ENCODE measurements at regions not wholly inside any gene's neighbourhood (a gene's known extent, or its start where the extent isn't known, plus 50 kb on each side); places are given as distances from the start of the nearest gene placed in this dataset.

DNA sequence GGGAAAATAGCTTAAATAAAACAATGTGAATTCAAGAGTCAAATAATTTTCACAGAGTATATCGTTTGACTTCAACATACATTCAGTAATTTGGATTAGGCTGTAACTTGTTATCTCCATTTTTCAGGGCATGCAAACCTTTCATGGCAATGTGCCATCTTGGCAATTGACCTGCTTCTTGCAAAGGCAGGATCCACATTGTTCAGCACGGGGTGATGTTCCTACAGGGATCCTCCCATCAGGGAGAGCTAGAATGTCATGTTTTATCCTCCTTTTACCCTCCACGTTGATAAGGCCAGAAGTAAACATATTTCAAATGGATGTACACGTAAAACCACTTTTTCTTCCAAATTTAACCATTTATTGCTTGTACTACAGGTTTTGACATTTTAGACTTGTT is 314.4 kb downstream of the GALC start:
- TF ChIP-seq CTCF (conservative IDR thresholded peaks at IDR 0.05; ENCODE audit: low read depth, low read length), result no peak
- H3K36me3 ChIP-seq (ENCODE audit: insufficient read depth), result no peaks in the 10 kb centered on the region
- H3K4me3 ChIP-seq (IDR thresholded peaks at IDR 0.05; ENCODE audit: insufficient read depth, low read depth, low read length), result no peak overlapping the region
- no peaks in the 10 kb centered on the region for H3K4me1 ChIP-seq (ENCODE audit: low read depth, poor library complexity, severe bottlenecking)
- H3K4me2 ChIP-seq, result no peak overlapping the region
- no peaks in the 10 kb centered on the region for H3K79me2 ChIP-seq (ENCODE audit: insufficient read depth, low read depth)
- H3K27ac ChIP-seq, result no peak overlapping the region
- H3K27me3 ChIP-seq (ENCODE audit: insufficient read depth, low read depth), result no peaks in the 10 kb centered on the region
- no peak overlapping the region for H3K9ac ChIP-seq
- no peak overlapping the region for H2AFZ ChIP-seq (ENCODE audit: low read depth)
- no peaks in the 10 kb centered on the region for H4K20me1 ChIP-seq (ENCODE audit: insufficient read depth)

DNA sequence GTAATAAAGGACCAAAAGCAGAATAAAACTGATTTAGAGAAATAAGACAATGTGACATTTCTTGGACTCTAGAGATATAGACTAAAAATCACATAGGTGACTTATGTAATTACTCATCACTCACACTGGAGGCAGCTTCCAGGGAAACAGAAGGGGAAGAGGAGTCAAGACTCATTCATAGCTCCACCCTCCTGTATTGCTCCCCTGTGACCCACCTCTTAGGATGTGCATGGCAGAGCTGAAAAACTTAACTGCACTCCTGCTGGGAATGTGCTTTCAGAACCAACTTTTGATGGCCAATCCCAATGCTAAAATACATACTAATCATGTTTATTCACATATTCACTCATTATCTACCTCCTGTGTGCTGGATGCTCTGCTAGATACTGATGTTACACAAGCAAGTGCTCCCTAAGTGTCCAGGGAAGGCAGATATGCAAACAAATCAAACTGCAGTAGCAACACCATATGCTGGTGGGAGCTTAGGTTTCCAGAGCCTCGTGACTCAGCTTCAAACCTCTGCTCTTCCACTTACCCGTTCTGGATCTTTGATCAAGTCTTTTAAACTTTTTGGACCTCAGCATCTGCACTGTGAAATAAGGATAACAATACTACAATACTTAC is 316.1 kb downstream of the GALC start:
- Histone ChIP-seq H2AFZ (ENCODE audit: low read depth) (no peak overlapping the region), H3K27me3 (ENCODE audit: insufficient read depth, low read depth) (no peaks in the 10 kb centered on the region), H3K4me1 (ENCODE audit: low read depth, poor library complexity, severe bottlenecking) (no peaks in the 10 kb centered on the region), H3K27ac (no peak overlapping the region), H3K4me3 (IDR thresholded peaks at IDR 0.05; ENCODE audit: insufficient read depth, low read depth, low read length) (no peak overlapping the region), H4K20me1 (ENCODE audit: insufficient read depth) (no peaks in the 10 kb centered on the region), H3K4me2 (no peak overlapping the region), H3K79me2 (ENCODE audit: insufficient read depth, low read depth) (no peaks in the 10 kb centered on the region), H3K9ac (no peak overlapping the region), H3K36me3 (ENCODE audit: insufficient read depth) (no peaks in the 10 kb centered on the region)
- TF ChIP-seq CTCF (conservative IDR thresholded peaks at IDR 0.05; ENCODE audit: low read depth, low read length), result no peak

DNA sequence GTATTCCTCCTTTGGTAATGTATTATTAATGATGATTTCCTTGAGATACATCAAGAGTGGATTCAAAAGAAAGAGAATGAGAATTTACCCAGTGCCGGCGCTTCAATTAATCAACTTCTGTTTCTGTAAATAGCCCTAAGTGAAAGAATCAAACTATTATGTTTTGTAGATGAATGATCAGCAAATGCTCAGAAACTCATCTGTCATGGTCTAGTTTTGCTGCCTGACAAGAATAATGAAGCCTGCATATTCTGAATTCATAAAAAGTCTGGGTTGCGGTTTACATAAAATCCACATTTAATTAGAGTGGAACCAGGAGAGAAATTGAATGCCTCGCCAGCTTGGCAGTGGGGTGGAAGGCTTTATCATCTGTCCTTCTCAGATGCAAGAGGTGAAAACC is 325.3 kb downstream of the GALC start:
- H3K4me2 ChIP-seq, result no peak overlapping the region
- H3K27ac ChIP-seq, result no peak overlapping the region
- no peaks in the 10 kb centered on the region for H4K20me1 ChIP-seq (ENCODE audit: insufficient read depth)
- H3K4me3 ChIP-seq (IDR thresholded peaks at IDR 0.05; ENCODE audit: insufficient read depth, low read depth, low read length), result no peak overlapping the region
- no peaks in the 10 kb centered on the region for H3K27me3 ChIP-seq (ENCODE audit: insufficient read depth, low read depth)
- no peaks in the 10 kb centered on the region for H3K4me1 ChIP-seq (ENCODE audit: low read depth, poor library complexity, severe bottlenecking)
- H3K9ac ChIP-seq, result no peak overlapping the region
- H3K79me2 ChIP-seq (ENCODE audit: insufficient read depth, low read depth), result no peaks in the 10 kb centered on the region
- no peak overlapping the region for H2AFZ ChIP-seq (ENCODE audit: low read depth)
- TF ChIP-seq CTCF (conservative IDR thresholded peaks at IDR 0.05; ENCODE audit: low read depth, low read length), result no peak
- no peaks in the 10 kb centered on the region for H3K36me3 ChIP-seq (ENCODE audit: insufficient read depth)

DNA sequence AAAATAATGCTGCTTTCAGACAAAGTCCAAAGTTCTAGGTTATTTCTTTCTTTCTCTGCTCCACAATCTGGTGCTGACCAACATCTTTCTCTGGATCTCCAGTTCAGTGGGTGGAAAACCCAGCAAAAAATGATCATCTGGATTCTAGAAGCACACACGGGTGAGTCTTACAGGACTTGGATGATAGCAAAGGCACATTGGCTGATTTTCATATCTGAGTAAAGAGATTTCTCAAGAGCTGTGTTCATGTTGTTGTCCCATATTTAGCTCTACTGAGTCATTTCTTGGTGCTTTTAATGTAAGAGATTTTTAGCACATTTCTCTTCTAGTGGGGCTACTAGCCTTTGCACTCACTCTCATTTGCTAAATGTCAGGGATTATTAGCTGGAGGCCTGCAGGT is 336.7 kb downstream of the GALC start:
- no peaks in the 10 kb centered on the region for H4K20me1 ChIP-seq (ENCODE audit: insufficient read depth)
- H2AFZ ChIP-seq (ENCODE audit: low read depth), result no peak overlapping the region
- TF ChIP-seq CTCF (conservative IDR thresholded peaks at IDR 0.05; ENCODE audit: low read depth, low read length), result no peak
- no peak overlapping the region for H3K4me2 ChIP-seq
- no peak overlapping the region for H3K27ac ChIP-seq
- H3K36me3 ChIP-seq (ENCODE audit: insufficient read depth), result no peaks in the 10 kb centered on the region
- H3K9ac ChIP-seq, result no peak overlapping the region
- H3K4me1 ChIP-seq (ENCODE audit: low read depth, poor library complexity, severe bottlenecking), result no peaks in the 10 kb centered on the region
- H3K79me2 ChIP-seq (ENCODE audit: insufficient read depth, low read depth), result no peaks in the 10 kb centered on the region
- no peak overlapping the region for H3K4me3 ChIP-seq (IDR thresholded peaks at IDR 0.05; ENCODE audit: insufficient read depth, low read depth, low read length)
- no peaks in the 10 kb centered on the region for H3K27me3 ChIP-seq (ENCODE audit: insufficient read depth, low read depth)

Measured in KMS-11 (cell line).